Stimulated activated CD4-positive, alpha-beta T cell treated with anti-CD3 and anti-CD28 coated beads, Interleukin-1b, Interleukin-23, amount 100 ng/mL, for 1 hour (primary cell): ENCODE measurements at regions not wholly inside any gene's neighbourhood (a gene's known extent, or its start where the extent isn't known, plus 50 kb on each side); places are given as distances from the start of the nearest gene placed in this dataset.

ENCODE experiments used
- DNase-seq, 2 donors: peaks; one replicate each; pipeline ENCODE4 v3.0.0-alpha.2; 2020; ENCODE audit warnings: low read depth in 2 of 2

DNA sequence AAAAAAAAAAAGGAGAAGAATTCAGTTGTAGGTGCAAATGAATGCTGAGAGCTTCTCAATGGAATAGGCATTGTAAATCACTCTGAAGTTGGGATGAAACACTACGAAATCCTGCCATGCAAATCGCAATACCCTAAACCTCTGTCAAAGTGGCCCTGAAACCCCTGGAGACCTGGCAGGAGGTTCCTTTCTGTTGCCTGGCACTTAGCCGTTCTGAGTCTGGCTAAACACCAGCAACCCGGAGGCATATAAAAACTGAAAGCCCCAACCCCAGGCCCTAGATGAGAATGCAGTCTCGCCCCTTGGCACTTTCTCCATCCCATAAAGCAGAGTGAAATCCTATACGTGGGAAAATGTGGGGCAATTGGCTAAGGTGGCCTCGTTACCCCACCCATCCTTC lies 151.5 kb upstream of the PARP11 start:
- DNase-seq: no peak

DNA sequence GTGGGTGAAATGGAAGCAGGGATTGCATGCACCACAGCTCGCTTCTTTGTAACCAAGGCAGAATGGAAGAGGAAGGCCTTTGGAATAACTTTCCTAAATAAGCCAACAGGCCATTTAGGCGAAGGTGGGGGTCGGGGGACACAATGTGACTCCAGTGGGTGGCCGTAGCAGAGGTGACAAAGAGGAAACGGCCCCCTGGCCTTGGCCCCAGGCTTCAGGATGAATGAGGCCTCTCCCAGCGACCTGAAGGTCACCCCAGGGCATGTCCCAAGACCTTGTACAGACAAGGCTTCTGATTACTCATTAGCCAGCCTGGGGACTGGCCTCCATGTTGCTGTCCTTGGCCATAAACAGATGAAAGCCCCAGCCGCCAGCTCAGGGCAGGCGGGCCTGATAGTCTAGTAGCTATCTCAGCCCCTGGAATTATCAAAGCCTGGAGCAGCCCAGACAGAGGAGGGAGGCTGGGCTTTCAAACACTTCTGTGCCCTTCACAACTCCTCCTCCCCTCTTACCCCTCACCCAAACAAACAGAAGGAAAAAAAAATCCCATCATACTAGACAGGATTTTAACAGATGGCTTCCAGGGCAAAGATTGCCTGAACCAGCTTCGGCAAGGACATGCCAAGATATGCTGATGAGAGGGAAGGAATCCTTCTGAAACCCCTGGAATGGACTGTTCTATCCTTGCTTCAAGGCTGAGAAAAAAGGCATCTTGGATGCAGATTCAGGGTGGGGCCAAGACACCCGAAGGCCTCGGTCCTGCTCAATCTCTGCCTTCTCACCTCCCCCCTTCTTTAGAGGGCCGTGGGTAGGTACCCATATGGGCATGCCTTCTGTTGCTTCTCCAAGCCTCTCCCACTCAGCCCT lies 142.3 kb upstream of the PARP11 start:
- no peak for DNase-seq

DNA sequence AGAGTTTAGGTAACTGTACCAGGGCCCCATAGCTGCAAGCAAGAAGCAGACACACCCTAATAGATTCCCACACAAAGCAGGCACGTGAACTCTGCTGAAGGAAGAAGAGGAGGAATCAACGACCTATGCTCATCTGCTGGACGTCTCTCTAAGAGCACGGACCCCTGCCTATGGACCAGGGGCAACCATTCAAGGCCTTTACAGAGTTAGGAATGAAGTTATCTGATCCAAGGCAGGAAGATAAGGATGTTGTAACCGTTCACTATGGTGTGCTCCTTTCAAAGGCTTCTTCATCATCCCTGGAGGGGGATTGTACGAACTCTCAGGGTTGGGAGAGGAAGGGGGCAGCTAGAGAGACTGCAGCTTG lies 141.6 kb upstream of the PARP11 start:
- no peak for DNase-seq

- DNase-seq: no peak
Measured at GRCh38 chr12:4014444-4014843, 141.2 kb upstream of the PARP11 start.

GRCh38 chr12:4012977-4013968 lies 140.1 kb upstream of the PARP11 start:
- no peak for DNase-seq

DNA sequence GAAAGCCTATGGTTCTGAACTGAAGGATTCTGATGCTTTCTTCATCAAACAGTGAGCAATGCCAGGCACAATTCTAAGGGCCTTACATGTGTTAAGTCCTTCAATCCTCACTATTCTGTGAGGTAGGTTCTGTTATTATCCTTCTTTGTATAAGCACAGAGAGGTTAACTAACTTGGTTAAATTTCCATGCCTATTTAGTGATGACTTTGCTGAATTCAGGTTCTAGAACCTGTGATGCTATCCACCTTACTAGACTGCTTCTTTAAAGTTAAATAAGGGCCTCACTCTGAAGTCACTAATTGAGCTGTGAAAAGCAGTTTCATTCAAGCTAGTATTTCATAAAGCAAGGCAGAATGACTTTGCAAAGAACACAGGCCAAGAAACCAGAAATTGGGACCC lies 138.9 kb upstream of the PARP11 start:
- no peak for DNase-seq

GRCh38 chr12:4011597-4011996 lies 138.4 kb upstream of the PARP11 start:
- no peak for DNase-seq

DNA sequence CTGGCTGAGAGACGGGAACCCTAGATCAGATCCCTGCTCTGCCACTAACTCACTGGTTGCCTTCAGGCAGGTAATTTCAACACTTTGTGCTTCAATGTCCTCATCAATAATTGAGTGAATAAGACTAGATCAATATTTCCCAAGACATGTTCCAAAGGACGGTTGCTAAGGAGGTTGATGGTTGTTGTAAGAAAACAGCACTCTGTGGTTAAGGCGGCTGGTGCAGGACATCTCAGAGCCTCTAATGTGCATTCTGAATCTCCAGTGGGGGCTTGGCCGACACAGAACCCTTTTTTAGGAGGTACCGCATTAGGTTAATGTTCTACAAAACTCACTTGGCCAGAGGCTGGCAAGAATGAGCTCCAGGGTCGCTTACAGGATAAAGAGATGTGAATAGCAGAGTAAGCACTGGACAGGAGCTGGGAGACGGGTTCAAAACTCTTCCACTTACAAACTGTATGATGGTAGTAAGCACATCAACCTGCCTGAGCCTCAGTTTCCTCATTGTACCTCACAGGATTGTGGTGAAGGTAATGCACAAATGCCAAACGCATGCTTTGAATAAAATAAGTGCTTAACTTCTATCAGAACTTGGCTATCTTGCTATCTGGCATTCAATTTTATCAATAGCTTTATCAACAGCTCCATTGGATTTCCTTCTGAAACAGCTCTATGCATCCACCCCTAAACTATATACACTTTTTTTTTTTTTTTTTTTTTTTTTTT lies 136.9 kb upstream of the PARP11 start:
- no peak for DNase-seq

- DNase-seq: no peak
Measured at GRCh38 chr12:4006743-4007142, 133.5 kb upstream of the PARP11 start.

DNA sequence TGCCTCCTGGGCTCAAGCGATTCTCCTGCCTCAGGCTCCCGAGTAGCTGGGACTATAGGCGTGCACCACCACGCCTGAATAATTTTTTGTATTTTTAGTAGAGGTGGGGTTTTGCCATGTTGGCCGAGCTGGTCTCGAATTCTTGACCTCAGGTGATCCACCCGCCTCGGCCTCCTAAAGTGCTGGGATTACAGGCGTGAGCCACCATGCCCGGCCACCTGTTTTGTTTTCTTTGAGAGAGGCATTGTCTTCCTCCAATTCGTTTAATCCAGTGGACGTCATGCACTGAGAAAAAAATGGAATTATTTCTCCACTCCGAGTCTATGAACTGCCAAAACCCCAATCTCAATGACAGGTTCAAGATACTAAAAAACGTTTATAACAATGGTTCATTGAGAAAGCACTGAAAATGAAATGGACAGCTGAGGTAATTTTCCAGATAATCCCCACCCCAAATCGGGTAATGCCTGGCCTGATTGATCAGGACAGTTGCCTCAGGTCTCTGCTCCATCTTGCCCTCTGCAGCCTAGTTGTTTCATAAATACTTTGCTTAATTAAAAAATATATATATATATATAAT lies 132.7 kb upstream of the PARP11 start:
- no peak for DNase-seq

GRCh38 chr12:4003576-4003975 lies 130.4 kb upstream of the PARP11 start:
- no peak for DNase-seq

- no peak for DNase-seq
Measured at GRCh38 chr12:4002601-4003000, 129.4 kb upstream of the PARP11 start.

DNA sequence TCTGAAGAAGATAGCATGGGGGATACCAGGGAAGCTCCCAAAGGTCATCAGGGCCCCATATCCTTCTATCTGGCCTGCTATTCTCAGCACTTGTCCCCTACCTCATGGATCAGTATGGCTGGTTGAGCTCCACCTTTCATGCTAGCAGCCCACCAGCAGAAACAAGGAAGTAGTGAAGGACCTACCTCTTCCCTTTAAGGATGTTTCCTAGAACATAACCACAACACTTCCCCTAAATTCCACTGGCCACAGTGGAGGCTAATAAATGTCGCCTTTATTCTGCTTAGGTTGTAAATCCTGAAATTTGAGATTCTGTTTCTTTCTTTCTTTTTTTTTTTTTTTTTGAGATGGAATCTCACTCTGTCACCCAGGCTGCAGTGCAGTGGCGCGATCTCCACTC lies 128.6 kb upstream of the PARP11 start:
- no peak for DNase-seq

DNA sequence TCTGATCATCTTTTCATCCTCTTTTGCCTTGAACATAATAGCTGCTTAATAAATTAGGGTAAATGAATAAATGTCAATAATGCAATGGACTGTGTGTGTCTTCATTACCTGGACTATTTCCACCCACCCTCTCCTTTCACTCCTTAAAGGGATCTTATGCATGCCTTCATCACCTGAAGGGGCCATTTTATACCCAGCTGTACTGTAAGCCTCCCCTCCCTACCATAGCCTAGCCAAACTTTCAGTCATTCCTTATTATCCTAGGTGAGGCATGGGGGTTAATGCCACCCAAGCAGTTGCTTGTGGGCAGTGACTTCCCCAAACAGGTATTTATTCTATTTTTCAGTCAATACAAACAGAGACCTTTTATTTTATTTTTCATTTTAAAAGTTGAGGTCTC lies 127.8 kb upstream of the PARP11 start:
- DNase-seq: no peak

- no peak for DNase-seq
Measured at GRCh38 chr12:3999904-4000303, 126.7 kb upstream of the PARP11 start.

DNA sequence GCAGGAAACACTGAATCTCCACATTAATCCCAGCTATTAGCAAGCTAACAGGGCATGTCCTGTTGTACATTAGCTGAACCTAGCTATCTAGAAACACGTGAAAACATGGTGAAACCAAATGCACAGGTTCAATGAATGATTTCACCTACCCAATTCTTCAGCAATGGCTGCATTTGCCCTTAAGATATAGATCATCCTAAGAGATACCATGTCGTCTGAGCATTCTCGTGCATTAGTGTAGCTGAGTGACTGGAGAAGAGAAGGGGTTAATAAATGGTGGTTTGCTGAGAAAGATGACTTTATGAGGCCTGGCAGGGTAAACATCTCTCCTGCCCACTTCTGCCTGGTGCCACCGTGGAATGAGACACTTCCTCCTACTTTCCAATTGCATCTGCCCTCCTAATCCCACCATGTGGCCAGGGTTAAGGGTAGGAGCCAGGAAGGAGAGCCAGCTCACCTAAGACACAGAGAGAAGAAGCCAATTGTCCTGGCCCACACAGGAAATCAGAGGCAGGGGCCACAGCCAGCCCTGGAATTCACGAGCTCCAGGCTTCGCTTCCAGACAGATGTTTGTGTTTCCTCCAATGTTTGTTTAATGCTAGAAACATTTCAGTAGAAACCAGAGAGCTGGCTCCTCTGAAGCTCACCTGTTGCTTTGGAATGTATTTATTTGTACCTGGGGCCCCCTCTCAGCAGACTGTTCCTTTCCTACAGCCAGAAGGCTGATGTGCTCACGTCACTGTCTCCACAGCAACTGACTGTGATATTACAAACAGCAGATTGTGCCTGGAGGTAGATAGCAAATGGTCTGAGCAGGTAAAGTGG lies 126.0 kb upstream of the PARP11 start:
- DNase-seq: no peak

DNA sequence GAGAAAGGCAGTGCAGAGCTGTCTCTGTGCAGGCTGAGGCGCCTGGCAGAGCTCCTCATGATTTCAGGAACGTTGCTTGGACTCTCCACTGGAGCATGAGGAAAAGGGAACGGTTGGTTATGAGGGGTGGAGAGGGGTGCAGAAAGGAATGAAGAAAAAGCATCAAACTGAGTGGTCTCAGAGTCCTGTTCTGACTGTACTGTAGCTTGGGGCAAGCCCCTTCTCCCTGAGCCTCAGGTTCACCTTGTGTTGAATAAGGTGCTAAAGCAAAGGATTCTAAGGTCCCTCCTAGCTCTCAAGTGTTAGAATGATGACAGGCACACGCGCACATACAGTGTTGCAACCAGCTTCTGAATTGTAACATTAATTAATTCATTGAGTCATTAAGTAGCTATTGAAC lies 125.2 kb upstream of the PARP11 start:
- no peak for DNase-seq

DNA sequence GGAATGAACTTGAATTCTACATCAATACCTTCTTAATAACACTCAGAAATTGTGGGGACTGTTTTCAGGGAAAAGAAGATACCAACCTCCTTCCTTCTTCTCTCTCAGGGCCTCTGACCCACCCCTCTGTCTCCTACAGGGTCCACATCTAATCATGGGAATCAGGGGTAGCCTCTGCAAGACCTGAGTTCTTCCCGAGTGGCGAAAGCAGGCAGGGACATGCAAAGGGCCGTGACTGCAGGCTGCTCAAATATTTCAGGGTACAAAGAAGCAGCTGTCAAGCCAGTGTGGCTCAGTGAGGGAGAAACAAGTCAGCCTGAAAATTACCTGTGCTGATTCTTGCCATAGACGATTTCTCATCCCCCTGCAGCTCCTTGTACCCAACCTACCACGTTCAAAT lies 123.1 kb upstream of the PARP11 start:
- DNase-seq: no peak

DNA sequence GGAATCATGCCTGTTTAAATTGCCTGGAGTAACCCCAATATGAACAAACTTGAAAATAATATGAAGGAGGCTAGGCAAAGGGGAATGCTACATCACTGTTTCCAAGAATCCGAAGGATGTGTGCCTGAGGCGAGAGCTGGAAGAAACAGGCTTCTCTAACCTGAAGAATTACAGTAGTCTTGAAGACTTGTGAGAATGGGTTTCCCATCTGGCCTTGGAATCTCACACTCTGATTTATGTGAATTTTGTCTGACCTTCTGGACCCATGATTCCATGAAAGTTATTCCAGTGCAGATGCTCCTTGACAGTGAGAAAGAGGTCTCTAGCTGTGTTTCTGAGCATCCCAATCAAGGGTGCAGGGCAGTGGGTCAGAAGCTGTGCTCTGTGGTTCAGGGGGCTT lies 122.1 kb upstream of the PARP11 start:
- DNase-seq: no peak

DNA sequence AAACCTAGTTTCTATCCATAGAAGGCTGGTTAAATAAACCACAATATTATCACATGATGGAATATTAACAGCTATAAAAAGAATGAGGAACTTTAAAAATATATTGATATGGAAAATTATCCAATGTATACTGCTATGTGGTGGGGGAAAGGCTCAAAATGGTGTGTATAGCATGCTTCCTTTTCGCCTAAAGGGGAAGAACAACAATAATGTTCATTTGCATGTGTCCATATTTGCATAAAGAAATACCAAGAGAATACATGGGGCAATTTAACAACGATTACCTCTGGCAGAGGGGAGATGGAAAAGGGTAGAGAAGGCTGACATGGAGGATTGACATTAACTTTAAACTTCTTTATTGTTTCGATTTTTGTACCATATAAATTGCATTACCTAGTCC lies 121.3 kb upstream of the PARP11 start:
- no peak for DNase-seq

- DNase-seq: no peak
Measured at GRCh38 chr12:3992945-3993344, 119.7 kb upstream of the PARP11 start.
